PC-3 (cell line): ENCODE measurements at regions not wholly inside any gene's neighbourhood (a gene's known extent, or its start where the extent isn't known, plus 50 kb on each side); places are given as distances from the start of the nearest gene placed in this dataset.
"Not testable (repeated sequence)": the region's sequence is repeated elsewhere in the genome, so short reads cannot be mapped to it uniquely, and the experiment has no call there.

Experiments used
- EZH2phosphoT487 ChIP-seq: fragments of 300-600 bp; sonication (generic); IDR thresholded peaks from 2 replicates; pipeline ENCODE4 v1.6.1; 2018; ENCODE audit warnings: mild to moderate bottlenecking, antibody characterized with exemption, low read length, borderline replicate concordance
- TF ChIP-seq, protein P1 (sequence below): fragments of 300-600 bp; sonication (generic); conservative IDR thresholded peaks from 2 replicates; pipeline ENCODE4 v1.5.1; 2017; ENCODE audit warnings: antibody characterized with exemption, low read depth, mild to moderate bottlenecking, low read length

DNA sequence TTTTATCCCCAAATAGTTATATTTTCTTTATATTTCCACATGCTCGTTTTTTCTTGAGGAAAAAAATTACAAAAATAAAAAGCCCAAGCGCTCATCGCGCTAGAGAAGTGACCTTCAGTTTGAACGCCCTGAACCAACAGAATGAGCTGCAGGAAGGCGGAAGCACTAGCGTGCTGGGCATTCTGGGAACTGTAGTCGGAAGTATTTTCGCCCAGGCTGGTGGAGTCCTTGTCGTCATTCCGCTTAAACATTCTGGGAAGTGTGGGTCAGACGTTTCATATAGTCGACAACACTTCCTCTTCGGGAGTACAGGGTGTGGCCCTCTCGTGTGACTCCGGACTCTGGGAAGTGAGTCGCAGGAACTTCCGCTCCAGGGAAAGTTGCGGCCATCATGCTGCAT is 692.4 kb upstream of the DEFB115 start:
- TF ChIP-seq, protein P1, sequence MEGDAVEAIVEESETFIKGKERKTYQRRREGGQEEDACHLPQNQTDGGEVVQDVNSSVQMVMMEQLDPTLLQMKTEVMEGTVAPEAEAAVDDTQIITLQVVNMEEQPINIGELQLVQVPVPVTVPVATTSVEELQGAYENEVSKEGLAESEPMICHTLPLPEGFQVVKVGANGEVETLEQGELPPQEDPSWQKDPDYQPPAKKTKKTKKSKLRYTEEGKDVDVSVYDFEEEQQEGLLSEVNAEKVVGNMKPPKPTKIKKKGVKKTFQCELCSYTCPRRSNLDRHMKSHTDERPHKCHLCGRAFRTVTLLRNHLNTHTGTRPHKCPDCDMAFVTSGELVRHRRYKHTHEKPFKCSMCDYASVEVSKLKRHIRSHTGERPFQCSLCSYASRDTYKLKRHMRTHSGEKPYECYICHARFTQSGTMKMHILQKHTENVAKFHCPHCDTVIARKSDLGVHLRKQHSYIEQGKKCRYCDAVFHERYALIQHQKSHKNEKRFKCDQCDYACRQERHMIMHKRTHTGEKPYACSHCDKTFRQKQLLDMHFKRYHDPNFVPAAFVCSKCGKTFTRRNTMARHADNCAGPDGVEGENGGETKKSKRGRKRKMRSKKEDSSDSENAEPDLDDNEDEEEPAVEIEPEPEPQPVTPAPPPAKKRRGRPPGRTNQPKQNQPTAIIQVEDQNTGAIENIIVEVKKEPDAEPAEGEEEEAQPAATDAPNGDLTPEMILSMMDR, result not testable (repeated sequence)
- TF ChIP-seq EZH2phosphoT487, result not testable (repeated sequence)
